Fibroblast of skin of right quadriceps (primary cell): ENCODE measurements at regions not wholly inside any gene's neighbourhood (a gene's known extent, or its start where the extent isn't known, plus 50 kb on each side); places are given as distances from the start of the nearest gene placed in this dataset.

Experiments
- DNase-seq: peaks from one replicate; pipeline ENCODE4 v3.0.0-alpha.2; 2013

DNA sequence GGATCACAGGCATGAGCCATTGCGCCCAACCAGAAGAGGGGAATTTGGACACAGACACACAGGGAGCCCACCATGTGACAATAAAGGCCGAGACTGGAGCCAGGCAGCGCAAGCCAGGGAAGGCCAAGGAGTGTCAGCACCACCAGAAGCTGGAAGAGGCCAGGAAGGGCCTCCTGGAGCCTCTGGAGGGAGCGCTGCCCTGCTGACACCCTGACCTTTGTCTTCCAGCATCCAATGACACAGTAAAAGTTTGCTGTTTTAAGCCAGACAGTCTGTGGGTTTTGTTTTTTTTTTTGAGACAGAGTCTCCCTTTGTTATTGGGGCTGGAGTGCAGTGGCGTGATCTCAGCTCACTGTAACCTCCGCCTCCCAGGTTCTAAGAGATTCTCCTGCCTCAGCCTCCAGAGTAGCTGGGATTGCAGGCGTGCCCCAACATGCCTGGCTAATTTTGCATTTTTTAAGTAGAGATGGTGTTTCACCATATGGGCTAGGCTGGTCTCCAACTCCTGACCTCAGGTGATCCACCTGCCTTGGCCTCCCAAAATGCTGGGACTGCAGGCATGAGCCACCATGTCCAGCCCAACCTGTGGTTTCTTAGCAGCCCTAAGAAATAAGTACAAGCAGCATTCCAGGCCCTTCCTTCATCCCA is 215.8 kb downstream of the CTTN start:
- no peak for DNase-seq

DNA sequence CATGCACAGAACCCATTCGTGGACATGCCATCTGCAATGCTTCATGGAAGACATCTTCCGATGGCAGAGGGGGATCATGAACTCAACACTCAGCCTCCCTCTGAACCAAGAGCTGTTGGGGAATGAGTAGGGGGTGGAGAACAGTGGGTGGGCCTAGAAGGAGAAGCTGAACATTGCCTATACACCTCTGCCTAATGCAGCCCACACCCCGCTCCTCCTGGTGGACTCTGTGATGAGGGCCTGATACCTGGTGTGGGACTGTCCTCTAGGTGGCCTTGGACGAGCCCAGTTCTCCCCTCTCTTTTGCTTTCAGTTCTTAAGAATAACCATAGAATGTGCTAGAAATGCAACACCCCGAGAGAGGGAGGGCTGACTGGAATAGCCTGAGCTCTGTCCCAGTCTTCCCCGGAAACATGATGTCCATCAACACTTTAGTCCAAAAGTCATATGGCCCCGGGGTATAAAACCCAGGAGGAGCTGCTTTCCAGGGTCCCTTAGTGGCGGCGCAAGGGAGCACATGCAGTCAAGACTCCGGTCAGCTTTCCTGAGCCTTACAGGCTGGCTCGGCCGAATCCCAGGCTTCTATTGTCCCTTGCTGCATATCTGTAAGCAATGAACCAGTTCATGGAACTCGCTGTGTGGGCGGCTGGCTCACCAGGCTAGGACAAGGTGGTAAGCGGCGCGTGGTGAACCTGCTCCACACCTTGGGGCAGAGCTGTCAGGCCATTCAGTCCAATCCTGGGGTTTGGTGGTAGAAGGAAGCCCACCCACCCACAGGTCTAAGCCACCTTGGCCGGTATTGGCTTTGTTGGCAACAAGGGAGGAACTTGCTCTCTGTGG is 216.9 kb downstream of the CTTN start:
- DNase-seq, result no peak

DNA sequence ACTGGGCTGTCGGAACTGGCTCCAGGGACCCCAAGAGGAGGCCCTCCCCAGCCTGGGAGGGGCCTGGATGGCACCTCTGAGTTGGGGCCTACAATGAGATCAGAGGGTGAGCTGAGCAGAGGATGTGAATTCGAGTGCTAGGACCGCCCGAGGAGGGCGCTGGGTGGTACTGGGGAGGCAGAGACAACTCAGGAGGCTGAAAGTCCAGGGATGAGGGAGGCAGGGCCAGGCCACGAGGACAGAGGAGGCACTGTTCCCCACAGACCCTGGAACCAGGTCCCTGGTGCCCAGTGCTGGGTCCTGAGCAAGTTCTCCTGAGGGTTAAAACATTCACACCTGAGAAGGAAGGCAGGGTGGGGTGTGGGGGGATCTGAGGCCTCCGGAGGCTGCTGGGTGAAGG is 218.0 kb downstream of the CTTN start:
- DNase-seq, result no peak

DNA sequence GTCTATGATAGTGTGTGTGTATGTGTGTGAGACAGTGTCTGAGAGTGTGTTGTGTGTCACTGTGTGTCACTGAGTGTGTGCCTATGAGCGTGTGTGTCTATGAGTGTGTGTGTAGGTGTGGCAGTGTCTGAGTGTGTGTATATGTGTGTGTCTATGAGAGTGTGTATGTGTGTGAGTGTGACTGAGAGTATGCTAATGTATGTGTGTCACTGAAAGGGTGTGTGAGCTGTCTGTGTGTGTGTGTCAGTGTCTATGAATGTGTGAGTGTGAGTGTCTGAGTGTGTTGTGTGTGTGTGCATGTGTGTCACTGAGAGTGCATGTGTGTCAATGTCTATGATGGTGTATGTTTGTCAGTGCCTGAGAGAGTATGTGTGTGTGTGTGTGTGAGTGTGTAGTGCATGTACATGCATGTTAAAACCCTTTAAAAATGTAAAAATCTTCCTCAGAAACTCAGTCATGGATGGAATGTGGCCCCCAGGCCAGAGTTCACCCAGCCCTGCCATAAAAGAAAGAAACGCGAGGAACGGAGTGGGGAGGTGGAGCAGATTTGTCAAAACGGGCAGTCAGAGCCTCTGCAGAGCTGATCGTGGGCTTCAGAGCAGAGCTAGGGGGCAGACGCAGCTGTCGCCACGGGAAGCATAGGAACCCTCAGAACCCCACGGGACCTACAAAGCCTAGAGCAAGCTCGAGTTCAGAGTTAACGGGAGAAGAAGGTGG is 218.8 kb downstream of the CTTN start:
- DNase-seq, result no peak

DNA sequence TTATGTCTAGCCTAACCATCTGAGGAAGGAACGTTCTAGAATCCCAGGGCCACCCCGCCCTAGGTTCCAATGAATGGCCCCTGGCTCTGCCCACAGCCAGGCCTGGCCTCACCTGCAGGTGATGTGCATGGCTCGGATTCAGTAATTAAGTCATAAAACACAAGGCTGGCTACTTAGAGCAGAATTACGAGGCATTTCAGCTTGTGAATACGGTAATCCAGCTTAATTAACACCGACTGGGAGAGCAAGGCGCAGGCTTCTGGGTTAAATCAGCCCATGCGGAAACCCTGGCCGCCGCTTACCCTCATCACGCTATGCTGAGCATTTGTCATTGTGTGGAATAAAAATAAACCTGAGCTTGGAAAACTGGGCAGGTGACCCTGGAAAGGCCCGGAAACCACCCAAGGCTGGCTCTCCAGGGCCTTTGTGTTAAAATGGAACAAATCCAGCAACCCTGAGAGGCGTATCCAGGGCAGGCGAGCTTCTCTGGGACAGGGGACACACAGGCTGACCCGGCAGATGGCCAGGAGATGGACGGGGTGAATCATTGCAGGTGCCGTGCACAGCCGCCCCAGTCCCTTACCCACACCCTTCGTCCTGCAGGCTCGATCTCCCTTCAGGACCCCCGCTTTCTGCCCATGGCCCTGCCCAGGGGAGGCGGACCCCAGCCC is 220.2 kb downstream of the CTTN start:
- no peak for DNase-seq

DNA sequence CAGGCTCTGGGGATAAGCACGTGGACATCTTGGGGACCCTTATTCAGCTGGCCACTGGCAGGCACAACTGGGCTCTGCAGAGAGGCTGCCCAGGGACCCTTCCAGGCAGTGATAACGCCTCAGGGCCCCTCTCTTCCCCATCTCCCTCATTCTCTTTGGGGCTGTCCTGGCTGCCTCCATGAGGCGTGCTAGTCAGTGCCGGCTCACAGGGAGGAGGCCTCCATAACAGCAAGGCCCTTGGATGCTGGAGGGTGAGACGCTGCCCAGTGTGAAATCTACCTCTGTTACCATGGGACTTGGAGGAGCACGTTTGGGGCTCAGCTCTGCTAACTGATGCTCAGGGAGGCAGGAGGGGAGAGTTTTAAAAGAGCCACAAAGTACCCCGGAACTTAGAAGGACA is 221.3 kb downstream of the CTTN start:
- DNase-seq, result no peak

DNA sequence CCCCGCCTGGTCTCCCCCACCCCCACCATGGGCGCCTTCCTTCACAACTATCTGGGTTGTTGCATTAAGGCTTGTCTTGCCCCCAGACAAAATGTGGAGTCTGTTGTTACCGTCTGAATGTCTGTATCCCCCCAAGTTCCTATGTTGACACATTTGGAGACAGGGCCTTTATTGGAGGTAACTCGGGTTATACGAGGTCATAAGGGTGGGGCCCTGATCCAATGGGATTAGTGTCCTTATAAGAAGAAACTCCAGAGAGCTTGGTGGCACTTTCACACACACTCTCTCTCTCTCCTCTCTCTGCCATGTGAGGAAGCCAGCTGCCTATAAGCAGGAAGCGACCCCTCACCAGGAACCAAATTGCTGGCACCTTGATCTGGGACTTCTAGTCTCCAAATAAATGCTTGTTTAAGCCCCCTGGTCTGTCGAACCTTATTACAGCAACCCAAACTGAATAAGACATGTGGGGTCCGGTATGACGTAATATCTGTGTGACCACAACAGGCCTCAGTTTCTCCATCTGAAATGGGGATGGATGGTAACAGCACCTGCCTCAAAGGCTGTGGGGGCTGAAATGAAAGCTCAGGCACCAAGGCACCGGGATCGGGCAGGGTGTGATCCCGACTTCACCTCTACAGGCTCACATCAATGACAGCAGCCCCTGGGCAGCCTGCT is 222.3 kb downstream of the CTTN start:
- no peak for DNase-seq

DNA sequence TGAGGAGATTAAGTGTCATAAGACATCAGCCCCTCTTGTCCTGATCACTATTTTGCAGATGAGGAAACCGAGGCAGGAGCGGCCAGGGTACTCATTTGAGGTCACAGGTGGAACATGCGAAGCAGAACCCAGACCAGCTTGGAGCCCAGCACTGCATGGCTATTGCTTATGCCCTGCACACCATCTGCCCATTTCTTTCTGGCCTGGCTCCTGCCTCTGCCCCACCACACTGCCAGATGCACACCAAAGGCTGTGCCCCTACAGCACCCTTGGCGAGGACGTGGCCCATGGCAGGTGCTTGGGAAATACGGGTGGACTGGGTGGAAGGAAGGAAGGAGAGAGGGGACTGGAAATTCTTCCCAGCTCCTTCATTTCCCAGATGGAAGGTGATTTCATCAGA is 222.9 kb downstream of the CTTN start:
- DNase-seq, result no peak

DNA sequence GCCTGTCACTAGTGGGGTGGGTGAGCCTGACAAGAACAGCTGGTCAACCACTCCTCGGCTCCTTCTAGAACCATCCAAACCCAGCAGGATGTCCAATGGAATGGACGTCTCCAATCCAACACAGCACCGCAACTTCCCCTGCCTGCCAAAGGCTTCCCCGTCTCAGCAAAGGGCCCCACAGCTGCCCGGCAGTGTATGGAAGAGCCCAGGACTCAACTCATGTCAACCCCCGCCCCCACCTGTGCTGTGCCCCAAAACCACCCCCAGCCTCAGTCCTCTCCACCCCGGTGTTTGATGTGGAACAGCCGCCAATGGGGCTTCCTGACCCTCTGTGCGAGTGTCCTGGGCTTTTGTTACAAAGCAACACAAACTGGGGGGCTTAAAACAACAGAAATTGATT is 223.8 kb downstream of the CTTN start:
- DNase-seq, result no peak

DNA sequence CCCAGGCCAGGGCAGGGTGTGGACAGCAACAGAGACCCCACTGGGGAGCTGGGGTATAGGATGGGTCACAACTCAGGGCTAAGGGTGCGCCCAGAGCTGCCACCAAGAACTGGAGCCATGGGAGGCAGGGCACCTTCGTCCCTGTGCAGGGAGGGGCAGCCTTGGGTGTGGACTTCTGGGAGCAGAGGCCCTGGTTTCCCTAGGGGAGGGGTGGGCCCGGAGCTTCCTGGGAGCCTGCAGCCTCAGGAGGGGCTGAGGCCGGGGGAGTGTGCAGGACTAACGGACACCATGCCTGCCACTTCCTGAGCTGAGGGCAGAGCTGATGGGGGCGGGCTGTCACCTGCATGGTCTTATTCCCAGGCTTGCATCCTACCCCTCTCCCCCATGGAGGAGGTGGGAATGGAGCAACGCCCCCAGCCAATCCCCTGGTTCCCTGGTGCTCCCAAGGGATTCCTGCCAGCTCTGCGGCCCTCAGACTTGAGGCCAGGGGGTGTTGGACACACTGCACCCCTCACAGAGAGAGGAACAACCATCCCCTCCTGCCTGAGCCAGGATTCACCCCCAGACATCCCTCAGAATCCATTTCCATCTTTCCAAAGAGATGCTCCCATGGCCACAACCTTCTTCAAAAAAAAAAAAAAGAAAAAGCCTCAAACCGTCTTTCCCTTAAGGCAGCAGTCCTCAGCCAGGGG is 225.7 kb downstream of the CTTN start:
- DNase-seq, result no peak

DNA sequence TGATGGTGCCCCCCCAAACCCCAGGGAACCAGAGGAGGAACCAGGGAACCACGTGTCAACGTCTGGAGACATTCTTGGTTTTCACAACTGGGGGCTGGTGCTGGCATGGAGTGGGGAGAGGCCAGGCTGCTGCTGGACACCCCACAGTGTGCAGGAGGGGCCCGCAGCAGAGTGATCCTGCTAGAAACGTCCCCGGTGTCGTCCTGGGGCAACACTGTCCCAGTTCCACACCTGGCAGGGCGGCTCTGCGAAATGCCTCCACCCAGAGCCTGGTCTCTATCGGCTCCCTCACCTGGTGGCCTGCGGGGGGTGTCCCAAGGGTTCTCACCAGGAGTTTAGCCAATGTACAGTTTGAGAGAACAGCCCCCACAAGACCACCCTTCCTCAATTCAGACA is 226.3 kb downstream of the CTTN start:
- DNase-seq, result no peak

DNA sequence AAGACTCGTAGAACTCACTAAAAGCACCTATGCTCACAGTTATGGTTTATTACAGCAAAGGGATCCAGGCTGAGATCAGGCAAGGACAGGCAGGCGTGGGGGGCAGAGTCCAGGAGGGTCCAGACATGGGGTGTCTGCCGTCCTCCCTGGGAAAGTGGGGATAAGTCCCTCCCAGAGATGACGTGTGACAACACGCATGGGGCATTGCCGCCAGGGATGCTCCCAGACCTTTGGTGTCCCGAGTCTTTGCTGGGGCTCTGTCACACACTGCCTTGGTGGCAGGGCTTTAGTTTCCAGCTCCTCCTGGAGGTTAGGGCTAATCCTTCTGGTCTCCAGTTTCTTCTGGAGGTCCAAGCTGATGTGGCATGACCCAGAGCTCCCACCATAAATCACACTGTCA is 226.7 kb downstream of the CTTN start:
- DNase-seq, result no peak

DNA sequence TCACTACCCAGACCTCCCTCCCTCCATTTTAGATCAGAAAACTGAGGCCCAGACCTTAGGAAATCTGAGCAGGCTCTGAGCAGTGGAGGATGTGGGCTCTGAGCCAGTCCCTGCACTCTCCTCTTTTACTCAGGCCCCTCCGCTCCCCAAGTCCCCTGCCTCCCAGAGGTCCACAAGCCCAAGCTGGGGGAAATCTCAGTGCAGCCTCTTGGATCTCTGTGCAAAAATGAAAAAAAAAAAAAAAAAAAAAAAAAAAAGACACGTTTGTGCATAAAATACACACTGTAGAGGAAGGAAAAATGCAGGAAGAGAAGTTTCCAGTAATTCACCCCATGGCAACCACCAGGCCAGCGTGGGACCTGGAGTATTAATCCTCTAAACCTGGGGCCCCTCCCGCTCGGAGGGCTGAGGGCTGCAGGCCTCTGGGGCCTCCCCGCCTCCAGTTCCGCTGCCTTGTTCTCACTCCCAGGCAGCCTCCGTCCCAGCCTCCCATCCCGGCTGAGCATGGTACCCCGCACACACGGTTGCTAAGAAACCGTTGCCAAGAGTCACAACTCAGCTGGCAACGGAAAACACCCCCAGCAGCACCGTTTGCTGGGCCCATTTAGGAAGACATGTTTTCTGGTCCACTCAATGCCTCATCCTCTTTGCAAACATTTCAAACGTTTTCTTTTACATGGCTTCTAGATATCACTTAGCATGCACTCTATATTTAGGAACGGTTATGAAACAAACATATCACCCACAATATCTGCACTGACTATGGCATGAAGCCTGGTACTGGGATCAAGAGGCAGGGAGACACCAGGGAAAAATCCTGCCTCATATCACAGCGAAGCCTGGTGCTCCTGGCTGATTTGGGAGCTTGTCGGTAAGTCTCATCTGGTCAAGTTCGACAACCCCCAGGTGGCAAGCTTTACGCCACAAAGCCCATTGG is 227.5 kb downstream of the CTTN start:
- no peak for DNase-seq

DNA sequence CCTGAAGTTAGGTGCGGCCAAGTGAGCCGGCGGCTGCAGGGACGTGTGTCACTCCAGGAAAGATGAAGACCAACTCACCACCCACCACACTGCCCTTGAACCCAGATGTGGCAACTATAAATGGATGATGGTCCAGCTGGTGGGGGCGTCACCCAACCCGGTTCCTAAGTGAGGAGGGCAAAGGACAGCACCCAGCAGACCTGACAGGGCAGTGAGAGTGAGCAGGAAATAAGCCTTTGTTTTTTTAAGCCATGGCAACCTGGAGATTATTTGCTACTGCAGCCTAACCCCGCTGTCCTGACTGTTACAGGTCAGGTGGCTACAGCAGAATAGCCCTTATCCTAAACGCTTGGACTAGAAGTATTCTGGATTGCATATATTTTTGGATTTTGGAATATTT is 228.9 kb downstream of the CTTN start:
- DNase-seq, result no peak

DNA sequence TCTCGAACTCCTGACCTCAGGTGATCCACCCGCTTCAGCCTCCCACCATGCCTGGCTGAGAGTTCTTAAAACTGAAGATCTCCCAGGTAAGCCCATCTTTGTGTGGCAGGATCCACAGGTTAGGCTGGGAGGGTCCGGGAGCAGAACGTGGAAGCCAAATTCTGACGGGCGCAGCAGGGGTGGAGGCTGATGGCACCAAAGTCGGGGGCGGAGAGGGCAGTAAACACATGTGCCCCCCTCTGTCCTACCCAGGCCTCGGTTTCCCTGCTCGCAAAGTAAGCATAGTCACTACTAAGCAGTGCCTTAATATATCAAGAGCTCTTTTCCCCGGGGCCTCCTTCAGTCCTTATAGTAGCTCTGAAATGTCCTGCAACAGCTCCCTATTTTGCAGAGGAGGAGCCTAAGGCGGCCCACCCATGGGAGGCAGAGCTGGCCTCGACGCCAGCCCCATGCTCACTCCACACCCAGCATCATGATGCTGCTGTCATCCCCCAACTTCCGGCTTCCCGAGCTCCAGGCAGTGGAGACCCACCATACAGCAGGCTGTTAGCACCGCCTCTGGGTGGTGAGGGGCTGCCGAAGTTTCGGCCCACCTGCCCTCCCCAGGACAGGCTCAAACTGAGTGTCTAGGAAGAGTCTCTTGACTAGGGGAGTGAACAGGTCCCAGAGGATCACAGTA is 230.0 kb downstream of the CTTN start:
- DNase-seq, result no peak

DNA sequence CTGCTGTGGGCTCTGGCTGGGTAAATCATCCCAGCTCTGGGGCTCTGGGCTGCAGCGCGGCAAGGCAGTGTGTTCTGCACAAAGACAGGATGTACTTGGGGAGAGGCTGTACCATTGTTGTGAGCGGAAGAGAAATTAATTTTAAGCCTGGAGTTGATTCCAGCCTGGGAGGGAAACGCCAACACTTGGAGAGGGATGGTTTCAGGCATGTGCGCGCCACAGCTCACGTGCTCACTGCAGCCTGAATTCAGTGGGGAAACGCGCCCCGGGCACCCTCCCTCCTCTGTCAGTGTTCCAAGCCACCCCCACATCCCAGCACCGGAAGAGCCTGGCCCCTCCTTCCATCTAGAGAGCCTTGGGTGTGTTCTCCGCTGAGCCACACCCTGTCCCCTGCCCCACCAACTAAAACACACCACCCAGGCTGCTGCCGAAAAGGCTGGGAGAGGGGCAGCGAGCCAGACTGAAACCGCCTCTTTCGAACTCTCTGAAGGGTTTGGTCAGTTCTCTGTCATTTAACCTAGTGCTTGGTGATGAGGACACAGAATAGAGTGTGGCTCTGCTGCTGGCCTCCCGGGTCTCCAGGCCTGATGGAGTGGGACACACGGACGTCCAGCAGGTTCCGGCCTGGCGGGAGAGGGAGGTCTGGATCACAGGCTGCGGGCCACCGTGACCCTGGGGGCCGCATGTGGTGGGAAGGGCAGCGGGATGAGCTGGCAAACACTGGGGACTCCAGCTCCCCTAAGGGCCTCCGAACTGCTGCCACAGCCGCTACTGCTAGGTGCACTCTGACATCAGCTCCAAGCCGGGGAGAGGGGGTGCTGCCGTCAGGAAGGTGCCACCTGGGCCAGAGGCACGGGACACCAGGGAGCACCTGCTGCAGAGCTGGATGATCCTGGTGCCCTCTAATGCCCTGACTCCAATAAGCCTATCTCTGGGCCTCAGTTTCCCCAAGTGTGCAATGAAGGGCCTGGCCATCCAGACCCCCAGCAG is 230.8 kb downstream of the CTTN start:
- DNase-seq, result no peak

DNA sequence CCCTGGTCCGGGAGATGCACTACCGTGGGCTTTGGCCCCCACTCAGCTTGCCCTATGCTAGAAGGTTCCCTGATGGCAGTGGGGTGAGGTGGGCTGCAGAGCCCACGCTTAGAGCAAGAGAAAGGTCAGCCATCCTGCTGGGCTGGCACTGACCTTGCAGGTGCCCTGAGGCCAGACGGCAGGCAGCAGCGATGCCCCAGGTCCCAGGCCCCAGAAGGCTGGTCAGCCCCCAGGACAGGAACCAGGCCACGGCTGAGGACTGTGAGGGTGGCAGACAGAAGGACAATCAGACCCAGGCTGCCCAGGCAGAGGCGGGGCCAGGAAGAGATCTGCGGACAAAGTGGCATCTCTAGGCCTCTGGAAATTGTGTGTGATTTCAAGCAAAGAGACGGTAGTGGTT is 231.7 kb downstream of the CTTN start:
- DNase-seq, result no peak

DNA sequence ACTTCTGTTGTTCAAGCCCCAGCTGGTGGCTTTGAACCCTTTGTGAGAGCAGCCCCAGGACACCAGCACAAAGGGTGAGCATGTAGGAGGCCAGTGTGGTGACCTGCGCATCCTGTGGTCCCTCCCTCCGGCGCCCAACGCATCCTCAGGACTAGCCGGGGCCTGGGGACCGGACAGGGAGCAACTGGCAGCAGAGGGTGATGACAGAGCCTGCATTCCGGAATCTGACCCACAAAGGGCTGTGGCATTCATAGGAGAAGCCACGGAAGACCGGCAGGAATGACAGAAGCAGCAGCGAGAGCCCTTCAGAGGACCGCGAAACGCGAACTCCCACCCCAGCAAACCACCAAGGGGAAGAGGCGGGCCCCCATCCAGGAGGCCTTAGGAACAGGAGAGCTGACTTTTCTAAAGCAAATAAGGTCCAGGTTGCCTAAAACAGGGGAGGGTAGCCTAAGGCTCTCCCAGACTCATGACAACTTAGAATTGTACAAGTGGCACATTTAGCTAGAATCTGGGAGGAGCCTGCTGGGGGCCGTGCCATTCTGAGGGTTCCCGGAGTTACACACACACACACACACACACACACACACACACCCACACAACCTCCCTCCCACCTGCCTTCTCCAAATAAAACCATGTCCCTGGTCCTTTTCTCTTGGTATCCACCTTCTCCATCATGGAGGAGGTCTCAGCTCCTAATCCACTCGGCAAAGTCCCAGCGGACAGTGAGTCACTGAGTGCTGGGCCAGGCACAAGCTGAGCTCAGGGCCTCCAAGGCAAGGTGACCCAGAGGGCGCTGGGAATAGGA is 232.7 kb downstream of the CTTN start:
- no peak for DNase-seq
